Tibial nerve (tissue), 4 donors: ENCODE measurements at regions not wholly inside any gene's neighbourhood (a gene's known extent, or its start where the extent isn't known, plus 50 kb on each side); places are given as distances from the start of the nearest gene placed in this dataset.

ENCODE experiments used
- CTCF ChIP-seq, 5 experiments: fragments of 200-600 bp in 3 of 5; fragments of 450-650 bp in 2 of 5; sonication (generic) in 3 of 5; IDR thresholded peaks; one replicate each; pipeline ENCODE4 v1.5.1; 2016 to 2019; ENCODE audit warnings: antibody characterized with exemption in 5 of 5, mild to moderate bottlenecking in 3 of 5, moderate library complexity in 2 of 5
- EP300 ChIP-seq, 2 donors: sonication (generic); formaldehyde crosslinking; IDR thresholded peaks; one replicate each; pipeline ENCODE4 v1.6.1; 2017; ENCODE audit warnings: antibody characterized with exemption in 2 of 2, mild to moderate bottlenecking in 1 of 2
- POLR2A ChIP-seq, 2 donors: fragments of 450-650 bp; IDR thresholded peaks; one replicate each; pipeline ENCODE4 v1.6.1; 2017; ENCODE audit warnings: antibody characterized with exemption in 2 of 2, mild to moderate bottlenecking in 2 of 2, moderate library complexity in 2 of 2

DNA sequence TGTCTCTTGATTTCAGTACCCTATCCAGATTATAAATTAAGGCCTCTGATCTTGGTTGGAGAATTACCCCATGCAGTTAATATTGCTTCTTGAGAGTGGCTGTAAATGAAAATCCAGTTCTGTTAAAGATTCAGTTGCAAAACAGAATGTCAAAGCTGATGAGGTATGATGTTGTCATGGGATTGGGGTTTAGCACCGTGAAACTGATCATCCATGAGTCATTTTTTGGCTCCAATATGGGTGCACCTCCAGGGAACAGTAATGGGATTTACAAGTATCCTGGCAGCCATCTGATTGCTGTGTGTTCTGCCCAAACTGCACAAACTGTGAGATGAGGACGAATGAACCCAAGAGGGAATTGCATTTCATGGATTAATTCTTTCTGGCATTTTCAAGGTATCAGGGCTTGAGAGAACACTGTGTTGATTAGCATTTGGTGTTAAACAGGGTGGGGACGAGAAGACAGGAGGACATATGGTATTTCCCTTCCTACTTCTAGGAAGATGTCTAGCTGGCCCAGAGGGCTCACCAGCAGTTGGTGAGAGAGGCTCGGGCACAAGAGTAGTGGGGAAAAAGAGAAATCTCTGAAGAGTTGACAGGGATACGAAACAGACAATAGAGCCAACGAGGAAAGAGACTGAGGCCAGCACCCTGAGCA, 214.7 kb downstream of the GAS1 start:
- TF ChIP-seq CTCF (IDR thresholded peaks at IDR 0.05) (no peak), EP300 (IDR thresholded peaks at IDR 0.05) (peak in 1 of 2 donors; percentile 94), POLR2A (IDR thresholded peaks at IDR 0.05) (no peak)
